ENCODE measurements at regions not wholly inside any gene's neighbourhood (a gene's known extent, or its start where the extent isn't known, plus 50 kb on each side); places are given as distances from the start of the nearest gene placed in this dataset.
A peak's percentile ranks its signal among the peaks of the same experiment; 100 is the strongest.

- no peak for DNase-seq (ENCODE audit: low read depth)
These were observed 585.6 kb downstream of the UTRN start for GRCh38 chr6:144870782-144871181.

GRCh38 chr6:144873623-144874378 lies 588.7 kb downstream of the UTRN start:
- peak; percentile 10 for DNase-seq (ENCODE audit: low read depth)

- DNase-seq (ENCODE audit: low read depth) = no peak
These were observed 591.6 kb downstream of the UTRN start for GRCh38 chr6:144876689-144877088.

- no peak for DNase-seq (ENCODE audit: low read depth)
These were observed 592.0 kb downstream of the UTRN start for GRCh38 chr6:144877118-144877517.

- DNase-seq (ENCODE audit: low read depth) = no peak
These were observed 593.4 kb downstream of the UTRN start for GRCh38 chr6:144878577-144878976.

GRCh38 chr6:144879436-144879835 lies 594.3 kb downstream of the UTRN start:
- DNase-seq (ENCODE audit: low read depth) = no peak

GRCh38 chr6:144882425-144882824 lies 597.3 kb downstream of the UTRN start:
- DNase-seq (ENCODE audit: low read depth) = no peak

- DNase-seq (ENCODE audit: low read depth) = no peak
These were observed 598.8 kb downstream of the UTRN start for GRCh38 chr6:144883915-144884314.

- DNase-seq (ENCODE audit: low read depth) = no peak
These were observed 600.7 kb downstream of the UTRN start for GRCh38 chr6:144885817-144886216.

- no peak for DNase-seq (ENCODE audit: low read depth)
These were observed 601.5 kb downstream of the UTRN start for GRCh38 chr6:144886682-144887081.

- no peak for DNase-seq (ENCODE audit: low read depth)
These were observed 603.5 kb downstream of the UTRN start for GRCh38 chr6:144888621-144889020.

GRCh38 chr6:144893680-144894151 lies 608.6 kb downstream of the UTRN start:
- DNase-seq (ENCODE audit: low read depth) = no peak

- DNase-seq (ENCODE audit: low read depth) = no peak
These were observed 609.1 kb downstream of the UTRN start for GRCh38 chr6:144894240-144894639.

GRCh38 chr6:144895313-144896278 lies 610.5 kb downstream of the UTRN start:
- no peak for DNase-seq (ENCODE audit: low read depth)

GRCh38 chr6:144896289-144896688 lies 611.2 kb downstream of the UTRN start:
- DNase-seq (ENCODE audit: low read depth) = no peak

- DNase-seq (ENCODE audit: low read depth) = peak; percentile 60
These were observed 611.7 kb downstream of the UTRN start for GRCh38 chr6:144896871-144897270.

- peak; percentile 98 for DNase-seq (ENCODE audit: low read depth)
These were observed 612.3 kb downstream of the UTRN start for GRCh38 chr6:144897441-144897921.

- DNase-seq (ENCODE audit: low read depth) = peak; percentile 93
These were observed 613.0 kb downstream of the UTRN start for GRCh38 chr6:144898052-144898689.

- no peak for DNase-seq (ENCODE audit: low read depth)
These were observed 613.6 kb downstream of the UTRN start for GRCh38 chr6:144898741-144899140.

- no peak for DNase-seq (ENCODE audit: low read depth)
These were observed 614.0 kb downstream of the UTRN start for GRCh38 chr6:144899161-144899560.

GRCh38 chr6:144901412-144901811 lies 616.3 kb downstream of the UTRN start:
- no peak for DNase-seq (ENCODE audit: low read depth)

- no peak for DNase-seq (ENCODE audit: low read depth)
These were observed 622.9 kb downstream of the UTRN start for GRCh38 chr6:144908004-144908403.

All from HT1080 (cell line).